Esophagus muscularis mucosa (tissue), 4 donors: ENCODE measurements at regions not wholly inside any gene's neighbourhood (a gene's known extent, or its start where the extent isn't known, plus 50 kb on each side); places are given as distances from the start of the nearest gene placed in this dataset.

ENCODE experiments used
- EP300 ChIP-seq: sonication (generic); formaldehyde crosslinking; IDR thresholded peaks from one replicate; pipeline ENCODE4 v1.6.1; 2017; ENCODE audit warnings: antibody characterized with exemption
- POLR2A ChIP-seq: fragments of 450-650 bp; IDR thresholded peaks from one replicate; pipeline ENCODE4 v1.6.1; 2017; ENCODE audit warnings: antibody characterized with exemption, moderate library complexity, mild to moderate bottlenecking, low read depth
- POLR2AphosphoS5 ChIP-seq, 2 donors: sonication (generic); formaldehyde crosslinking; IDR thresholded peaks; one replicate each; pipeline ENCODE4 v1.6.1; 2017; ENCODE audit warnings: antibody characterized with exemption in 2 of 2
- TF ChIP-seq, protein P1 (sequence below), 3 experiments: fragments of 200-600 bp in 2 of 3; fragments of 450-650 bp in 1 of 3; sonication (generic) in 2 of 3; IDR thresholded peaks; one replicate each; pipeline ENCODE4 v1.5.1; 2017 to 2019; ENCODE audit warnings: antibody characterized with exemption in 3 of 3, mild to moderate bottlenecking in 2 of 3, moderate library complexity in 1 of 3

DNA sequence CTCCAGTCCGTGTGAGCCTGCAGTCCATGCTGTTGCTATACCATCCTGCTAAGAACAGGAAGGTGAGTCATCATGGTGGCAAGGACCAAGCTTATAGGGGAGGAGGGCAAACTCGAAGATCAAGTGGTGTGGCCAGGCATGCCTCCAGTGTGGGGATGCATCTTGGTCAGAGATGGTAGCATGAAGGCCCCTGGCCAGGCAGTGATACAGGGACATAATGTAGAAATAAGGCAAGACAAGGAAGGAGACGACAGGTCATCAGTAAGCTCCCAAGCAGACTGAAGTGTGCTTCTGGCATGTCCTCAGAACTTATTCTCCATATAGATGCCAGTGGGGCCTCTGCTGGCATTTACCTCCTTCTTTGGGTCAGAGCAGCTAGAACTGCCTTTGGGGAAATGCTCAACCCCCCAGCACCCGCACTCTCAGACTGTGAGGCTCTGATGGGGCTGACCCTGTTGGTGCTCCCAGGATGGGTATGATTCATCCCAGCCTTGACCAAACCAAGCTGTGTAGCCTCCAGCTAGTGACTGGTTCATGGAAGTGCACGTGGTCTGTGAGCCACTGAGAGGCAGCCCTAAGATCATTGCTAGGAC, 52.5 kb upstream of the ATP2B2 start:
- TF ChIP-seq, protein P1, sequence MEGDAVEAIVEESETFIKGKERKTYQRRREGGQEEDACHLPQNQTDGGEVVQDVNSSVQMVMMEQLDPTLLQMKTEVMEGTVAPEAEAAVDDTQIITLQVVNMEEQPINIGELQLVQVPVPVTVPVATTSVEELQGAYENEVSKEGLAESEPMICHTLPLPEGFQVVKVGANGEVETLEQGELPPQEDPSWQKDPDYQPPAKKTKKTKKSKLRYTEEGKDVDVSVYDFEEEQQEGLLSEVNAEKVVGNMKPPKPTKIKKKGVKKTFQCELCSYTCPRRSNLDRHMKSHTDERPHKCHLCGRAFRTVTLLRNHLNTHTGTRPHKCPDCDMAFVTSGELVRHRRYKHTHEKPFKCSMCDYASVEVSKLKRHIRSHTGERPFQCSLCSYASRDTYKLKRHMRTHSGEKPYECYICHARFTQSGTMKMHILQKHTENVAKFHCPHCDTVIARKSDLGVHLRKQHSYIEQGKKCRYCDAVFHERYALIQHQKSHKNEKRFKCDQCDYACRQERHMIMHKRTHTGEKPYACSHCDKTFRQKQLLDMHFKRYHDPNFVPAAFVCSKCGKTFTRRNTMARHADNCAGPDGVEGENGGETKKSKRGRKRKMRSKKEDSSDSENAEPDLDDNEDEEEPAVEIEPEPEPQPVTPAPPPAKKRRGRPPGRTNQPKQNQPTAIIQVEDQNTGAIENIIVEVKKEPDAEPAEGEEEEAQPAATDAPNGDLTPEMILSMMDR (IDR thresholded peaks at IDR 0.05), result no peak
- TF ChIP-seq POLR2AphosphoS5 (IDR thresholded peaks at IDR 0.05) (no peak), POLR2A (no peak), EP300 (no peak)
